ENCODE measurements at regions not wholly inside any gene's neighbourhood (a gene's known extent, or its start where the extent isn't known, plus 50 kb on each side); places are given as distances from the start of the nearest gene placed in this dataset.

- H3K36me3 ChIP-seq = no peaks in the 10 kb centered on the region
- no peaks in the 10 kb centered on the region for H3K4me1 ChIP-seq (ENCODE audit: low read depth)
- TF ChIP-seq CTCF (IDR thresholded peaks at IDR 0.05; ENCODE audit: low read depth, low read length) = no peak
- no peaks in the 10 kb centered on the region for H3K9me3 ChIP-seq (ENCODE audit: low read depth)
- no peak overlapping the region for H3K27ac ChIP-seq
- no peak overlapping the region for H3K4me3 ChIP-seq
- no peaks in the 10 kb centered on the region for H3K27me3 ChIP-seq
- DNase-seq (ENCODE audit: low read depth in 1 of 2, low spot score in 1 of 2) = no peak
Observed at GRCh38 chr12:127267128-127267527, 999.8 kb upstream of the TMEM132C start.

- Histone ChIP-seq H3K4me3 (no peak overlapping the region), H3K36me3 (no peaks in the 10 kb centered on the region), H3K27ac (no peak overlapping the region), H3K4me1 (ENCODE audit: low read depth) (no peaks in the 10 kb centered on the region), H3K9me3 (ENCODE audit: low read depth) (no peaks in the 10 kb centered on the region), H3K27me3 (no peaks in the 10 kb centered on the region)
- peak in 1 of 2 donors; percentile 38 for DNase-seq (ENCODE audit: low read depth in 1 of 2, low spot score in 1 of 2)
- TF ChIP-seq CTCF (IDR thresholded peaks at IDR 0.05; ENCODE audit: low read depth, low read length) = no peak
Observed at GRCh38 chr12:127268213-127268612, 998.8 kb upstream of the TMEM132C start.

DNA sequence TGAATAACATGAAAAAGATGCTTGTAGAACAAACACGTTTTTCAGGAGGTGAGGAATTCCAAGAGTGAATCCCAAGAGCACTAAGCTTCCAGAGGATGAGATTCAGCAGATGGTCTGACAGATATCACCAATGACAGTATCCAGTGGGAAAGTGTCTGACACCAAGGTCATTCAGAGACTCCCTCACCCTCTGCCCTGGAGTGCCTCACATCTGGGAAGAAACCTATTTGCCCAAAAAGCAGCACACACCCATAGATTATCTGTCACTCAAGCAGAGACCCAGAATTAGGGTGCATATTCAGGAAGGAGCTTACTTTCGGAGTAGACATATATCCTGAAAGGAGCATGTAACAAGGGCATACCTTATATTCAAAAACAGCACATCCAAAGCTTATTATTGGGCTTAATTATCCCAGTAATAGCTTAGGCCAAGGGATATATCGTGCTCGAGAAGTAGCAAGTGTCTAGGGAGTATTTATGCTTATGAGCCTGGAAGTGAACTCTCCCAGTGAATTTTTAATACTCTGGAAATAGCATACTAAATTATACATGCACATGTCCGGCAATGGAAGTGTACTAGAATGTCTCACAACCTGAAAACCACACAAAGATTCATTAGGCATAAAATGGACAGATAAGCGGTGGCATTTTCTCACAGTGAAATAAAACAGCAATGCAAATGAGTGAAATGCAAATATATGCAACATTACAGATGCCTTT, 998.1 kb upstream of the TMEM132C start:
- TF ChIP-seq CTCF (IDR thresholded peaks at IDR 0.05; ENCODE audit: low read depth, low read length) = no peak
- H3K27me3 ChIP-seq = no peaks in the 10 kb centered on the region
- no peak for DNase-seq (ENCODE audit: low read depth in 1 of 2, low spot score in 1 of 2)
- no peak overlapping the region for H3K4me3 ChIP-seq
- H3K36me3 ChIP-seq = no peaks in the 10 kb centered on the region
- H3K27ac ChIP-seq = no peak overlapping the region
- H3K9me3 ChIP-seq (ENCODE audit: low read depth) = no peaks in the 10 kb centered on the region
- no peaks in the 10 kb centered on the region for H3K4me1 ChIP-seq (ENCODE audit: low read depth)

- Histone ChIP-seq H3K9me3 (ENCODE audit: low read depth) (no peaks in the 10 kb centered on the region), H3K4me3 (no peak overlapping the region), H3K27ac (no peak overlapping the region), H3K4me1 (ENCODE audit: low read depth) (no peaks in the 10 kb centered on the region), H3K36me3 (no peaks in the 10 kb centered on the region), H3K27me3 (no peaks in the 10 kb centered on the region)
- DNase-seq (ENCODE audit: low read depth in 1 of 2, low spot score in 1 of 2) = peak in 1 of 2 donors; percentile 76
- no peak for TF ChIP-seq CTCF (IDR thresholded peaks at IDR 0.05; ENCODE audit: low read depth, low read length)
Observed at GRCh38 chr12:127270193-127270592, 996.8 kb upstream of the TMEM132C start.

DNA sequence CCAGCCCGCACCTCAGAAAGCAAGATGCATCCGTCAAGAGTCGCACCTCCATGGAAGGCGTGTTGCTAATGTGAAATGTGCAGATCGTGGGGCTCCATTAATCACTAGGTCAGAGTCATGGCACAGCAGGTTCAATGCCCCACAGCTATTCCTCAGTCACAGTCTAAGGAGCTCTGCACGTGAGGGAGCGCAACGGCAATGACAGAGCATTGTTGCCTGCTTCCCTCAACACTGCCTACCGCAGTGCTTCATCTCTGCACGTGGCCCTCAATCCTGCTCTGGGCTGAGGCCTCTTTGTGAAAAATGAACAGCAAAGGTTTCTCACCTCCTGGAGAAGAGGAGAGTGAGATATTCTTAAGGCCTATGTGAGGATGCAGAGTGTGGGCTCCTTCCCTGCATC, 995.2 kb upstream of the TMEM132C start:
- no peaks in the 10 kb centered on the region for H3K36me3 ChIP-seq
- no peak for TF ChIP-seq CTCF (IDR thresholded peaks at IDR 0.05; ENCODE audit: low read depth, low read length)
- no peak overlapping the region for H3K27ac ChIP-seq
- no peaks in the 10 kb centered on the region for H3K9me3 ChIP-seq (ENCODE audit: low read depth)
- H3K4me1 ChIP-seq (ENCODE audit: low read depth) = no peaks in the 10 kb centered on the region
- no peak overlapping the region for H3K4me3 ChIP-seq
- DNase-seq (ENCODE audit: low read depth in 1 of 2, low spot score in 1 of 2) = no peak
- H3K27me3 ChIP-seq = no peaks in the 10 kb centered on the region
